ENCODE measurements at regions not wholly inside any gene's neighbourhood (a gene's known extent, or its start where the extent isn't known, plus 50 kb on each side); places are given as distances from the start of the nearest gene placed in this dataset.
A peak's percentile ranks its signal among the peaks of the same experiment; 100 is the strongest.

- Histone ChIP-seq H3K36me3 (ENCODE audit: control insufficient read depth, insufficient read depth, low read length) (no peaks in the 10 kb centered on the region), H3K4me1 (ENCODE audit: control insufficient read depth, insufficient read depth, low read length) (no peaks in the 10 kb centered on the region), H3K27me3 (ENCODE audit: control insufficient read depth, insufficient read depth, low read length) (no peaks in the 10 kb centered on the region), H3K27ac (ENCODE audit: low read depth, low read length) (peak overlapping the region; percentile 44), H3K9me3 (ENCODE audit: control insufficient read depth, insufficient read depth, low read length) (no peaks in the 10 kb centered on the region), H3K9ac (ENCODE audit: low read depth, low read length) (no peak overlapping the region), H3K4me3 (ENCODE audit: low read depth, low read length) (no peak overlapping the region)
Observed at GRCh38 chr10:4662576-4663161, 163.3 kb upstream of the AKR1E2 start.

- H3K36me3 ChIP-seq (ENCODE audit: control insufficient read depth, insufficient read depth, low read length) = no peaks in the 10 kb centered on the region
- H3K4me1 ChIP-seq (ENCODE audit: control insufficient read depth, insufficient read depth, low read length) = no peaks in the 10 kb centered on the region
- H3K9me3 ChIP-seq (ENCODE audit: control insufficient read depth, insufficient read depth, low read length) = no peaks in the 10 kb centered on the region
- no peak overlapping the region for H3K9ac ChIP-seq (ENCODE audit: low read depth, low read length)
- no peak overlapping the region for H3K4me3 ChIP-seq (ENCODE audit: low read depth, low read length)
- H3K27ac ChIP-seq (ENCODE audit: low read depth, low read length) = no peak overlapping the region
- no peaks in the 10 kb centered on the region for H3K27me3 ChIP-seq (ENCODE audit: control insufficient read depth, insufficient read depth, low read length)
Observed at GRCh38 chr10:4661511-4662255, 164.3 kb upstream of the AKR1E2 start.

- Histone ChIP-seq H3K4me1 (ENCODE audit: control insufficient read depth, insufficient read depth, low read length) (peaks cover 6% of the 10 kb centered on the region; the same call in 1 of the 2 replicates), H3K36me3 (ENCODE audit: control insufficient read depth, insufficient read depth, low read length) (no peaks in the 10 kb centered on the region), H3K27ac (ENCODE audit: low read depth, low read length) (no peak overlapping the region), H3K27me3 (ENCODE audit: control insufficient read depth, insufficient read depth, low read length) (no peaks in the 10 kb centered on the region), H3K9me3 (ENCODE audit: control insufficient read depth, insufficient read depth, low read length) (no peaks in the 10 kb centered on the region), H3K9ac (ENCODE audit: low read depth, low read length) (no peak overlapping the region), H3K4me3 (ENCODE audit: low read depth, low read length) (no peak overlapping the region)
Observed at GRCh38 chr10:4658777-4659176, 167.2 kb upstream of the AKR1E2 start.

- H3K36me3 ChIP-seq (ENCODE audit: control insufficient read depth, insufficient read depth, low read length) = no peaks in the 10 kb centered on the region
- H3K4me3 ChIP-seq (ENCODE audit: low read depth, low read length) = no peak overlapping the region
- no peak overlapping the region for H3K9ac ChIP-seq (ENCODE audit: low read depth, low read length)
- H3K27ac ChIP-seq (ENCODE audit: low read depth, low read length) = no peak overlapping the region
- no peaks in the 10 kb centered on the region for H3K9me3 ChIP-seq (ENCODE audit: control insufficient read depth, insufficient read depth, low read length)
- peaks cover 9% of the 10 kb centered on the region; the same call in 1 of the 2 replicates for H3K4me1 ChIP-seq (ENCODE audit: control insufficient read depth, insufficient read depth, low read length)
- H3K27me3 ChIP-seq (ENCODE audit: control insufficient read depth, insufficient read depth, low read length) = no peaks in the 10 kb centered on the region; the same call in 1 of the 2 replicates
Observed at GRCh38 chr10:4656576-4657194, 169.3 kb upstream of the AKR1E2 start.

- no peak overlapping the region for H3K9ac ChIP-seq (ENCODE audit: low read depth, low read length)
- H3K4me3 ChIP-seq (ENCODE audit: low read depth, low read length) = no peak overlapping the region
- peaks cover 9% of the 10 kb centered on the region; the same call in 1 of the 2 replicates for H3K4me1 ChIP-seq (ENCODE audit: control insufficient read depth, insufficient read depth, low read length)
- H3K36me3 ChIP-seq (ENCODE audit: control insufficient read depth, insufficient read depth, low read length) = no peaks in the 10 kb centered on the region
- no peak overlapping the region for H3K27ac ChIP-seq (ENCODE audit: low read depth, low read length)
- H3K9me3 ChIP-seq (ENCODE audit: control insufficient read depth, insufficient read depth, low read length) = no peaks in the 10 kb centered on the region
- no peaks in the 10 kb centered on the region; the same call in 1 of the 2 replicates for H3K27me3 ChIP-seq (ENCODE audit: control insufficient read depth, insufficient read depth, low read length)
Observed at GRCh38 chr10:4655879-4656278, 170.1 kb upstream of the AKR1E2 start.

- Histone ChIP-seq H3K27ac (ENCODE audit: low read depth, low read length) (no peak overlapping the region), H3K36me3 (ENCODE audit: control insufficient read depth, insufficient read depth, low read length) (no peaks in the 10 kb centered on the region)
Observed at GRCh38 chr10:4655406-4655805, 170.6 kb upstream of the AKR1E2 start.

GRCh38 chr10:4654496-4654895 lies 171.5 kb upstream of the AKR1E2 start:
- no peak overlapping the region for H3K27ac ChIP-seq (ENCODE audit: low read depth, low read length)
- H3K36me3 ChIP-seq (ENCODE audit: control insufficient read depth, insufficient read depth, low read length) = no peaks in the 10 kb centered on the region
- no peaks in the 10 kb centered on the region; the same call in 1 of the 2 replicates for H3K27me3 ChIP-seq (ENCODE audit: control insufficient read depth, insufficient read depth, low read length)
- H3K4me3 ChIP-seq (ENCODE audit: low read depth, low read length) = no peak overlapping the region
- peaks cover 9% of the 10 kb centered on the region; the same call in 1 of the 2 replicates for H3K4me1 ChIP-seq (ENCODE audit: control insufficient read depth, insufficient read depth, low read length)
- no peak overlapping the region for H3K9ac ChIP-seq (ENCODE audit: low read depth, low read length)
- no peaks in the 10 kb centered on the region for H3K9me3 ChIP-seq (ENCODE audit: control insufficient read depth, insufficient read depth, low read length)

More at GRCh38 chr10:4655406-4655805, 170.6 kb upstream of the AKR1E2 start:
- no peaks in the 10 kb centered on the region; the same call in 1 of the 2 replicates for H3K27me3 ChIP-seq (ENCODE audit: control insufficient read depth, insufficient read depth, low read length)
- H3K4me1 ChIP-seq (ENCODE audit: control insufficient read depth, insufficient read depth, low read length) = peaks cover 9% of the 10 kb centered on the region; the same call in 1 of the 2 replicates
- H3K9ac ChIP-seq (ENCODE audit: low read depth, low read length) = no peak overlapping the region
- H3K4me3 ChIP-seq (ENCODE audit: low read depth, low read length) = no peak overlapping the region
- no peaks in the 10 kb centered on the region for H3K9me3 ChIP-seq (ENCODE audit: control insufficient read depth, insufficient read depth, low read length)

GRCh38 chr10:4653160-4653559 lies 172.8 kb upstream of the AKR1E2 start:
- no peaks in the 10 kb centered on the region for H3K9me3 ChIP-seq (ENCODE audit: control insufficient read depth, insufficient read depth, low read length)
- no peaks in the 10 kb centered on the region for H3K36me3 ChIP-seq (ENCODE audit: control insufficient read depth, insufficient read depth, low read length)
- no peak overlapping the region for H3K4me3 ChIP-seq (ENCODE audit: low read depth, low read length)
- H3K27ac ChIP-seq (ENCODE audit: low read depth, low read length) = peak overlapping the region; percentile 42
- no peaks in the 10 kb centered on the region; the same call in 1 of the 2 replicates for H3K27me3 ChIP-seq (ENCODE audit: control insufficient read depth, insufficient read depth, low read length)
- H3K4me1 ChIP-seq (ENCODE audit: control insufficient read depth, insufficient read depth, low read length) = peaks cover 9% of the 10 kb centered on the region; the same call in 1 of the 2 replicates
- H3K9ac ChIP-seq (ENCODE audit: low read depth, low read length) = no peak overlapping the region

- Histone ChIP-seq H3K27ac (ENCODE audit: low read depth, low read length) (no peak overlapping the region), H3K4me1 (ENCODE audit: control insufficient read depth, insufficient read depth, low read length) (peaks cover 9% of the 10 kb centered on the region; the same call in 1 of the 2 replicates), H3K9ac (ENCODE audit: low read depth, low read length) (no peak overlapping the region), H3K27me3 (ENCODE audit: control insufficient read depth, insufficient read depth, low read length) (no peaks in the 10 kb centered on the region; the same call in 1 of the 2 replicates), H3K4me3 (ENCODE audit: low read depth, low read length) (no peak overlapping the region), H3K9me3 (ENCODE audit: control insufficient read depth, insufficient read depth, low read length) (no peaks in the 10 kb centered on the region), H3K36me3 (ENCODE audit: control insufficient read depth, insufficient read depth, low read length) (no peaks in the 10 kb centered on the region)
Observed at GRCh38 chr10:4652111-4653010, 173.6 kb upstream of the AKR1E2 start.

- no peaks in the 10 kb centered on the region for H3K36me3 ChIP-seq (ENCODE audit: control insufficient read depth, insufficient read depth, low read length)
- H3K9me3 ChIP-seq (ENCODE audit: control insufficient read depth, insufficient read depth, low read length) = no peaks in the 10 kb centered on the region
- H3K27me3 ChIP-seq (ENCODE audit: control insufficient read depth, insufficient read depth, low read length) = no peaks in the 10 kb centered on the region; the same call in 1 of the 2 replicates
- no peak overlapping the region for H3K4me3 ChIP-seq (ENCODE audit: low read depth, low read length)
- H3K9ac ChIP-seq (ENCODE audit: low read depth, low read length) = no peak overlapping the region
- no peak overlapping the region for H3K27ac ChIP-seq (ENCODE audit: low read depth, low read length)
- H3K4me1 ChIP-seq (ENCODE audit: control insufficient read depth, insufficient read depth, low read length) = peaks cover 14% of the 10 kb centered on the region
Observed at GRCh38 chr10:4651404-4652037, 174.5 kb upstream of the AKR1E2 start.

Data from HUES48 (cell line).